Calu3 (cell line): ENCODE measurements at regions not wholly inside any gene's neighbourhood (a gene's known extent, or its start where the extent isn't known, plus 50 kb on each side); places are given as distances from the start of the nearest gene placed in this dataset.

Experiments used
- BruUV-seq: library from RNA; stranded (reverse); fragments of 400-500 nt; replicated peaks from 2 replicates; lab custom pipeline; 2021; lab: Mats Ljungman, UMichigan
- CTCF ChIA-PET: fragments of 300-600 bp; sonication (Branson Sonifier 250); formaldehyde crosslinking; loops from one replicate; lab custom pipeline; 2022; ENCODE audit warnings: antibody characterized with exemption; lab: Charles Lee
- DNase-seq: peaks from one replicate; pipeline ENCODE4 v3.0.0; 2022
- H3K27ac Mint-ChIP-seq: one replicate; pipeline ENCODE4 v1.8.0; 2022; ENCODE audit warnings: mixed read lengths; ENCODE audit not compliant: unreplicated experiment
- H3K27me3 Mint-ChIP-seq: one replicate; pipeline ENCODE4 v1.8.0; 2022; ENCODE audit warnings: mixed read lengths; ENCODE audit not compliant: unreplicated experiment
- H3K36me3 Mint-ChIP-seq: one replicate; pipeline ENCODE4 v1.8.0; 2022; ENCODE audit warnings: mild to moderate bottlenecking, moderate library complexity, mixed read lengths; ENCODE audit not compliant: insufficient read depth, unreplicated experiment
- H3K4me1 Mint-ChIP-seq: one replicate; pipeline ENCODE4 v1.8.0; 2022; ENCODE audit warnings: mild to moderate bottlenecking, low read depth, mixed read lengths; ENCODE audit not compliant: unreplicated experiment
- H3K4me3 Mint-ChIP-seq: one replicate; pipeline ENCODE4 v1.8.0; 2022; ENCODE audit warnings: mild to moderate bottlenecking, low read depth, moderate library complexity, mixed read lengths; ENCODE audit not compliant: unreplicated experiment
- H3K9me3 Mint-ChIP-seq: one replicate; pipeline ENCODE4 v1.8.0; 2022; ENCODE audit warnings: low read depth, mixed read lengths; ENCODE audit not compliant: unreplicated experiment
- intact Hi-C: fragments of 100-400 bp; cut with micrococcal nuclease; formaldehyde crosslinking; loops from one replicate; pipeline ENCODE4 v1.10.0; 2022; ENCODE audit not compliant: unreplicated experiment
- TF ChIP-seq, protein P1 (sequence below): fragments of 200-600 bp; IDR thresholded peaks from one replicate; pipeline ENCODE4 v1.8.0; 2022; ENCODE audit warnings: antibody characterized with exemption; ENCODE audit not compliant: unreplicated experiment

DNA sequence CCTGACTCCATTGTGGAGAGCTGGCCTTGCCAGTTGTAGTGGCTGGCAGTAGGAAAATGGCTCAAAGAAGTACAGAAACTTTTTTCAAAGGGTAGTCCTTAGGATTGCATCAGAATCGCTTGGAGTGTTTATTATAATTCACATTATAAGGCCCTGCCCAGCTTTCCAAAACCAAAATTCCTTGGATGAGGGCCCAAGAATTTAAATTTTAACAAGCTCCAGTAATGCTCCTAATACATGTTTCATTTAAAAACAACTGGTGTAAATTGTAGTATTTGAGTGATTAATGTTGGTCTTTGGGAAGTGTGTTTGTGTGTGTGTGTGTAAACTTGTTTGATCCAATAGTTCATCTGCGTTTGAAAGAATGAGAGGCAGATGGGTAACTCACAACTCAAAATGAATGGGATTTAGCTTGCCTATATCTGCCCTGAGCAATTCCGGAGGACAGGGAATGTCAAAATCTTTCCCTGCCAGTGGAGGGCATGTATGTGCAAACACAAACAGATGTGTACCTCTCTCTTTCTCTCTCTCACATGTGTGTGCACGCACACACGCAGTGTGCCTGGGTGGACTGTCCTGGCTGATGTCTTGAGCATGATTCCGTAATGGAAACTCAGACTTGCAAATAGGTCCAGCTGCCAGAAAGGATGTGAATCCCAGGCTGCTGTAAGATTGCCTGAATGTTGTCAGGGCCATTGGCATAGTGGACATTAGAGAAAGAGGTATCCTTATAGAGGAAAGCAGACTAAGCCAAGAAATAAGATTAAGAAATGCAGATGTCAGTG is 293.1 kb downstream of the LMX1A start:
- intact Hi-C loops: no loop called here
- CTCF ChIA-PET: no interaction called here
- Mint-ChIP-seq H3K4me1 (no peaks in the 10 kb centered on the region), H3K4me3 (no peak overlapping the region), H3K27me3 (no peaks in the 10 kb centered on the region), H3K27ac (no peak overlapping the region), H3K9me3 (peaks cover 5% of the 10 kb centered on the region), H3K36me3 (no peaks in the 10 kb centered on the region)
- TF ChIP-seq, protein P1, sequence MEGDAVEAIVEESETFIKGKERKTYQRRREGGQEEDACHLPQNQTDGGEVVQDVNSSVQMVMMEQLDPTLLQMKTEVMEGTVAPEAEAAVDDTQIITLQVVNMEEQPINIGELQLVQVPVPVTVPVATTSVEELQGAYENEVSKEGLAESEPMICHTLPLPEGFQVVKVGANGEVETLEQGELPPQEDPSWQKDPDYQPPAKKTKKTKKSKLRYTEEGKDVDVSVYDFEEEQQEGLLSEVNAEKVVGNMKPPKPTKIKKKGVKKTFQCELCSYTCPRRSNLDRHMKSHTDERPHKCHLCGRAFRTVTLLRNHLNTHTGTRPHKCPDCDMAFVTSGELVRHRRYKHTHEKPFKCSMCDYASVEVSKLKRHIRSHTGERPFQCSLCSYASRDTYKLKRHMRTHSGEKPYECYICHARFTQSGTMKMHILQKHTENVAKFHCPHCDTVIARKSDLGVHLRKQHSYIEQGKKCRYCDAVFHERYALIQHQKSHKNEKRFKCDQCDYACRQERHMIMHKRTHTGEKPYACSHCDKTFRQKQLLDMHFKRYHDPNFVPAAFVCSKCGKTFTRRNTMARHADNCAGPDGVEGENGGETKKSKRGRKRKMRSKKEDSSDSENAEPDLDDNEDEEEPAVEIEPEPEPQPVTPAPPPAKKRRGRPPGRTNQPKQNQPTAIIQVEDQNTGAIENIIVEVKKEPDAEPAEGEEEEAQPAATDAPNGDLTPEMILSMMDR: no peak
- no peak for DNase-seq
- no TSS peak for BruUV-seq

DNA sequence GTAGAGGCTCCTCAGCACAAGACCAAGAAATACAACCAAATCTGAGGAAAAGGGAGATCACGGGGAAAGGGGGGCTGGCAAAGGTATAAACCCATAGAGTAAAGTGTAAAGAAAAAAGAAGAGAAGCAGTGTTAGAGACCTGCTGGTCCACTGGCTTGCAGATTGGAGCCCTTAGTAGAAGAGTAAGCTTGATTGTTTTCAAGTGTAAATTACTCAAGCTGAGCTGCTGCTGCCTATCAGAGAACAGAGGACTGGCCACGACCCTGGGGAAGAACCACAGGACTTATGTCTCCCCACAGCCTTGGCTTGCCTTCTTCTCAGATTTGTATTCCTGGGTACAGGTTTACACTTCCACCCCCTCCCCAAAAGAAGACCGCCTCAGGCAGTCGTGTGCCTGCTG is 294.2 kb downstream of the LMX1A start:
- CTCF ChIA-PET: no interaction called here
- TF ChIP-seq, protein P1: no peak
- H3K4me1 Mint-ChIP-seq: no peaks in the 10 kb centered on the region
- no peak overlapping the region for H3K27ac Mint-ChIP-seq
- intact Hi-C loops: no loop called here
- H3K27me3 Mint-ChIP-seq: no peaks in the 10 kb centered on the region
- peaks cover 5% of the 10 kb centered on the region for H3K9me3 Mint-ChIP-seq
- no peak for DNase-seq
- H3K36me3 Mint-ChIP-seq: no peaks in the 10 kb centered on the region
- no TSS peak for BruUV-seq
- no peak overlapping the region for H3K4me3 Mint-ChIP-seq

DNA sequence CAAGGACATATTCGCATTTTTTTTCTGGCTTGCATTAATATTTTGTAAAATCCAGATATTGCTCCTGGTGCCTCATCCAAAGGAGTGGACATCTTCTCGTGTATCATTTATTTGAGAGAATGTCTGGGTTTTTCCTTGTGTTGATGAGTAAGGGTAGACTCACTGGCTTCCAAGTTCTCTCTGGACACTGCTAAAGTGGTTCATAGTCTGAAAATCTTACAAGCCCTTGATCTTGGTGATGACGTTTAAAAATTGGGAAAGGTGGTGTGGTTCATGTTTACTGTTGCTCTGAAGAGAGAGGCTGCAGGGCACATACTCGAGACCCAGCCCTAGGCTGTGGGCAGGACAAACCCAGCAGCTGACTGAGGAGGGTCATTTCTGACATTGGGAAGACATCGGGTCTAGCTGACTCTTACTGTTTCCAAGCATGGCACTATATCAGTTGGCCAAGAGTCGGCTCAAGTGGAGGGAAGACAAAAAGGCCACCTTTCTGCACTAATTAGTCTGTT is 296.2 kb downstream of the LMX1A start:
- H3K4me3 Mint-ChIP-seq: no peak overlapping the region
- H3K9me3 Mint-ChIP-seq: peaks cover 5% of the 10 kb centered on the region
- H3K4me1 Mint-ChIP-seq: no peaks in the 10 kb centered on the region
- DNase-seq: no peak
- H3K27me3 Mint-ChIP-seq: no peaks in the 10 kb centered on the region
- intact Hi-C loops: no loop called here
- H3K27ac Mint-ChIP-seq: no peak overlapping the region
- H3K36me3 Mint-ChIP-seq: no peaks in the 10 kb centered on the region
- no TSS peak for BruUV-seq
- TF ChIP-seq, protein P1: no peak
- CTCF ChIA-PET: no interaction called here

DNA sequence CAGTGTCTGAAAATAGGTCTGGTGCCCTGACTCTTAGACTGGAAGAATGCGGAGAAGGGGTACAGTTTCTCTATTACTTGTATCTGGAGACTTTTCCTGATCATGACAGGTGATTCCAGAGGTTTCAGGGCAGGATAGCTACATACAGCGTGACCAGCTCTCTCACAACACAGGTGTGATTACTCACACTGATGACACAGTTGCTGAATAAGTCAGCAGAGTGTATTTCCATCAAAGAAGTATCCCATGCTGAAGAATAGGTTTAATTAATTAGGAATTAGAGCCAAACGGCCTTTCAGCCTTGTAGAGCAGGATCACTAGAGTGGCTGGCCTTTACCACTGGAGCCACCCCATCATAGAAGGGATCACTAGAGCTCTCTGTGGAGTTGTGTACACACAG is 298.6 kb downstream of the LMX1A start:
- no peaks in the 10 kb centered on the region for H3K4me1 Mint-ChIP-seq
- intact Hi-C loops: no loop called here
- H3K27ac Mint-ChIP-seq: no peak overlapping the region
- H3K27me3 Mint-ChIP-seq: no peaks in the 10 kb centered on the region
- TF ChIP-seq, protein P1: no peak
- H3K36me3 Mint-ChIP-seq: no peaks in the 10 kb centered on the region
- CTCF ChIA-PET: interaction anchor here (0.7 kb wide), 1 partner anchor 619 kb away, joined by 3 read pairs; no protein-coding TSS in a partner anchor
- no TSS peak for BruUV-seq
- H3K9me3 Mint-ChIP-seq: peaks cover 5% of the 10 kb centered on the region
- no peak for DNase-seq
- H3K4me3 Mint-ChIP-seq: no peak overlapping the region
